ENCODE measurements at regions not wholly inside any gene's neighbourhood (a gene's known extent, or its start where the extent isn't known, plus 50 kb on each side); places are given as distances from the start of the nearest gene placed in this dataset.

DNA sequence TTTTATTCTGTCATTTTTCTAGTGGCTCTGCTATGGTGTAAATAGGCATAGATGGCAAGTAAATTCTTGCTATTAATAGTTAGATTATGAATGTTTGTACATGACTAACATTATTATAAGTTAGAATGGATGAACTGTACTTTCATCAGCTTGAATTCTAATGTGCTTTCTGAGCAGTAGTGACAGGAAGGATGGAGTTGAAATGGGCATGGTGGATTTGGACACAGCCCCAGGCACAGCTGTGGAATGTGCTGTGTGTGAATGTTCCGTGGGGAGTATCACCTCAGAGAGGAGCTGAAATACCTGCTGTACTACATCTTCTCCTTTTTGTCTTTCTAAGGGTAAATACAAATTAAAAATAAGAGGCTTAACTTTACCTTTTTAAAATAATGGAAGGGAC lies 66.8 kb downstream of the FBXO5 start:
- no peak for TF ChIP-seq EZH2 (IDR thresholded peaks at IDR 0.05)
- TF ChIP-seq, protein P1, sequence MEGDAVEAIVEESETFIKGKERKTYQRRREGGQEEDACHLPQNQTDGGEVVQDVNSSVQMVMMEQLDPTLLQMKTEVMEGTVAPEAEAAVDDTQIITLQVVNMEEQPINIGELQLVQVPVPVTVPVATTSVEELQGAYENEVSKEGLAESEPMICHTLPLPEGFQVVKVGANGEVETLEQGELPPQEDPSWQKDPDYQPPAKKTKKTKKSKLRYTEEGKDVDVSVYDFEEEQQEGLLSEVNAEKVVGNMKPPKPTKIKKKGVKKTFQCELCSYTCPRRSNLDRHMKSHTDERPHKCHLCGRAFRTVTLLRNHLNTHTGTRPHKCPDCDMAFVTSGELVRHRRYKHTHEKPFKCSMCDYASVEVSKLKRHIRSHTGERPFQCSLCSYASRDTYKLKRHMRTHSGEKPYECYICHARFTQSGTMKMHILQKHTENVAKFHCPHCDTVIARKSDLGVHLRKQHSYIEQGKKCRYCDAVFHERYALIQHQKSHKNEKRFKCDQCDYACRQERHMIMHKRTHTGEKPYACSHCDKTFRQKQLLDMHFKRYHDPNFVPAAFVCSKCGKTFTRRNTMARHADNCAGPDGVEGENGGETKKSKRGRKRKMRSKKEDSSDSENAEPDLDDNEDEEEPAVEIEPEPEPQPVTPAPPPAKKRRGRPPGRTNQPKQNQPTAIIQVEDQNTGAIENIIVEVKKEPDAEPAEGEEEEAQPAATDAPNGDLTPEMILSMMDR (IDR thresholded peaks at IDR 0.05): no peak
